ENCODE measurements at regions not wholly inside any gene's neighbourhood (a gene's known extent, or its start where the extent isn't known, plus 50 kb on each side); places are given as distances from the start of the nearest gene placed in this dataset.

- Histone ChIP-seq H3K27ac (peak overlapping the region; percentile 81), H3K4me1 (ENCODE audit: low read depth) (peaks cover 31% of the 10 kb centered on the region), H3K27me3 (no peaks in the 10 kb centered on the region), H3K9me3 (ENCODE audit: low read depth) (no peaks in the 10 kb centered on the region), H3K4me3 (no peak overlapping the region), H3K36me3 (no peaks in the 10 kb centered on the region)
- TF ChIP-seq CTCF (IDR thresholded peaks at IDR 0.05; ENCODE audit: low read depth, low read length): no peak
- peak in 1 of 2 donors; percentile 41 for DNase-seq (ENCODE audit: low read depth in 1 of 2, low spot score in 1 of 2)
These were observed 84.5 kb upstream of the ARHGAP28 start for GRCh38 chr18:6644836-6645627.

GRCh38 chr18:6646801-6647200 is 82.7 kb upstream of the ARHGAP28 start:
- Histone ChIP-seq H3K4me3 (no peak overlapping the region), H3K4me1 (ENCODE audit: low read depth) (peaks cover 31% of the 10 kb centered on the region), H3K27ac (peak overlapping the region; percentile 81), H3K36me3 (no peaks in the 10 kb centered on the region), H3K9me3 (ENCODE audit: low read depth) (no peaks in the 10 kb centered on the region), H3K27me3 (no peaks in the 10 kb centered on the region)
- DNase-seq (ENCODE audit: low read depth in 1 of 2, low spot score in 1 of 2): peak in 1 of 2 donors; percentile 68
- no peak for TF ChIP-seq CTCF (IDR thresholded peaks at IDR 0.05; ENCODE audit: low read depth, low read length)

GRCh38 chr18:6648581-6648980 is 80.9 kb upstream of the ARHGAP28 start:
- Histone ChIP-seq H3K27me3 (no peaks in the 10 kb centered on the region), H3K4me1 (ENCODE audit: low read depth) (peaks cover 41% of the 10 kb centered on the region), H3K27ac (no peak overlapping the region), H3K36me3 (no peaks in the 10 kb centered on the region), H3K9me3 (ENCODE audit: low read depth) (no peaks in the 10 kb centered on the region), H3K4me3 (no peak overlapping the region)
- TF ChIP-seq CTCF (IDR thresholded peaks at IDR 0.05; ENCODE audit: low read depth, low read length): no peak
- DNase-seq (ENCODE audit: low read depth in 1 of 2, low spot score in 1 of 2): no peak

- H3K27me3 ChIP-seq: no peaks in the 10 kb centered on the region
- no peak for TF ChIP-seq CTCF (IDR thresholded peaks at IDR 0.05; ENCODE audit: low read depth, low read length)
These were observed 79.9 kb upstream of the ARHGAP28 start for GRCh38 chr18:6649421-6650126.

GRCh38 chr18:6650127-6650507 is 79.4 kb upstream of the ARHGAP28 start:
- DNase-seq (ENCODE audit: low read depth in 1 of 2, low spot score in 1 of 2): no peak
- no peak for TF ChIP-seq CTCF (IDR thresholded peaks at IDR 0.05; ENCODE audit: low read depth, low read length)
- no peak overlapping the region for H3K27ac ChIP-seq
- H3K9me3 ChIP-seq (ENCODE audit: low read depth): no peaks in the 10 kb centered on the region
- no peaks in the 10 kb centered on the region for H3K36me3 ChIP-seq
- no peaks in the 10 kb centered on the region for H3K27me3 ChIP-seq
- peaks cover 32% of the 10 kb centered on the region for H3K4me1 ChIP-seq (ENCODE audit: low read depth)
- H3K4me3 ChIP-seq: no peak overlapping the region

More at GRCh38 chr18:6649421-6650126, 79.9 kb upstream of the ARHGAP28 start:
- no peak for DNase-seq (ENCODE audit: low read depth in 1 of 2, low spot score in 1 of 2)
- Histone ChIP-seq H3K27ac (no peak overlapping the region), H3K4me3 (no peak overlapping the region), H3K9me3 (ENCODE audit: low read depth) (no peaks in the 10 kb centered on the region), H3K4me1 (ENCODE audit: low read depth) (peaks cover 38% of the 10 kb centered on the region), H3K36me3 (no peaks in the 10 kb centered on the region)
